Fibroblast of mammary gland (primary cell): ENCODE measurements at regions not wholly inside any gene's neighbourhood (a gene's known extent, or its start where the extent isn't known, plus 50 kb on each side); places are given as distances from the start of the nearest gene placed in this dataset.

Experiments used
- DNase-seq: peaks from one replicate; pipeline ENCODE4 v3.0.0-alpha.2; 2010; ENCODE audit warnings: low read depth
- H3K4me3 ChIP-seq: 2 replicates; pipeline ENCODE4 v1.5.1; 2011; ENCODE audit warnings: low read depth, mild to moderate bottlenecking, low read length, moderate library complexity; ENCODE audit not compliant: control insufficient read depth
- TF ChIP-seq, protein P1 (sequence below): conservative IDR thresholded peaks from 2 replicates; pipeline ENCODE4 v1.5.1; 2011; ENCODE audit warnings: low read depth, low read length, inconsistent platforms; ENCODE audit not compliant: control insufficient read depth, insufficient read depth

DNA sequence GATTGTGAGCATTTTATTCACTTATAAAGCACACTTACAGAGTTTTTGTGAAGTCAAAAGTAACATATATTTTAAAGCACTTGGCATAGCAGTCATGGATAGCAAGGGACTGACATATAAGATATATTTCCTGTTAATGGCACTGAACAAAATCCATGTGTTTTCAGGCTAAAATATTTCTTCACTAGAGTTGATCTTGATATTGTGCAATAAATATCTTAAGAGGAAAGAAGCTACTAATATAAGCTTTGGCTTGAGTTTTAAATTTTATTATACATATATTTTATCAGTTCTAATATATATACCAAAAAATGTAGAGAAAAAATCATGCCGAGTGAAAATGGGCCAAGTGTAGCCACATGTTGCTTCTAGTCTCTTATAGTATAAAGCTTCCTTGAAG is 189.7 kb upstream of the DPP10 start:
- DNase-seq: no peak
- TF ChIP-seq, protein P1, sequence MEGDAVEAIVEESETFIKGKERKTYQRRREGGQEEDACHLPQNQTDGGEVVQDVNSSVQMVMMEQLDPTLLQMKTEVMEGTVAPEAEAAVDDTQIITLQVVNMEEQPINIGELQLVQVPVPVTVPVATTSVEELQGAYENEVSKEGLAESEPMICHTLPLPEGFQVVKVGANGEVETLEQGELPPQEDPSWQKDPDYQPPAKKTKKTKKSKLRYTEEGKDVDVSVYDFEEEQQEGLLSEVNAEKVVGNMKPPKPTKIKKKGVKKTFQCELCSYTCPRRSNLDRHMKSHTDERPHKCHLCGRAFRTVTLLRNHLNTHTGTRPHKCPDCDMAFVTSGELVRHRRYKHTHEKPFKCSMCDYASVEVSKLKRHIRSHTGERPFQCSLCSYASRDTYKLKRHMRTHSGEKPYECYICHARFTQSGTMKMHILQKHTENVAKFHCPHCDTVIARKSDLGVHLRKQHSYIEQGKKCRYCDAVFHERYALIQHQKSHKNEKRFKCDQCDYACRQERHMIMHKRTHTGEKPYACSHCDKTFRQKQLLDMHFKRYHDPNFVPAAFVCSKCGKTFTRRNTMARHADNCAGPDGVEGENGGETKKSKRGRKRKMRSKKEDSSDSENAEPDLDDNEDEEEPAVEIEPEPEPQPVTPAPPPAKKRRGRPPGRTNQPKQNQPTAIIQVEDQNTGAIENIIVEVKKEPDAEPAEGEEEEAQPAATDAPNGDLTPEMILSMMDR: no peak
- no peak overlapping the region for H3K4me3 ChIP-seq

- no peak overlapping the region for H3K4me3 ChIP-seq
- TF ChIP-seq, protein P1: no peak
Observed at GRCh38 chr2:114254875-114255274, 187.6 kb upstream of the DPP10 start.

DNA sequence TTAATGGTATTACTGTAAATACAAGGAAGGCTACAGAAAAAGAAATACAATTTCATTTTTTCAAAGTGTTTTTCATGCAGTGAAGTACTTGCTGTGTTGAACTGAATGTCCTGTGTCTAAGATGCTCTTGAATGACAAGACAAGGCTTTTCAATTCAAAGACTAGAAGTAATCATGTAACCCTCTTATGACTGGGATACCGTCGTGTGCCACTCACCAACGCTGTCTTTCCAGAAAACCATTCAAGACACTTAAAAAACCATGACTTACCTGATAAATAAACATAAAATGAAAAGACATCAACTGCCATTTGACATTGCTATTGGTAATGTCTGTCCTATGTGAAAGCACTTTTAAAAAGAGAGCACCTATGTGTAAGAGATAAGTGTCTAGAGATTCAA is 183.1 kb upstream of the DPP10 start:
- H3K4me3 ChIP-seq: no peak overlapping the region
- TF ChIP-seq, protein P1: no peak
- no peak for DNase-seq

More at GRCh38 chr2:114254875-114255274, 187.6 kb upstream of the DPP10 start:
- DNase-seq: no peak

DNA sequence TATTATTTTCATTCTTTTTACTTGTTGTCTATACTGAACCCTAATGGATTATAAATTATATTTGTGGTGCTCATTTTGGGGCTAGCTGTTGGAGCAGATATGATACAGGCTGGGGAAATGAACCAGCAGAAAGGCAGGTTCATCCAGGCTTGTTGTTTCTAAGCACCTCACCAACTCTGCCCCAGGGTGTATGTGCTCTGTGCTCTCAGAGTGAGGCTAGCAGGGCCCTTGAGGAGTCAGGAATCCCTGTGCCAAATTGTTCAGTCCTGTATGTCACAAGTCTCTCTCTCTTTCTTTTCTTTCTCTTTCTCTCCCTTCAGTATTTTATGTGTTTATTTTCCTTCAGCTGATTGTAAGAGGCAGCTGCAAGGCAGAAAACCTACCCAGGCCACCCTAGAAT is 181.1 kb upstream of the DPP10 start:
- TF ChIP-seq, protein P1: no peak
- DNase-seq: no peak
- H3K4me3 ChIP-seq: no peak overlapping the region

DNA sequence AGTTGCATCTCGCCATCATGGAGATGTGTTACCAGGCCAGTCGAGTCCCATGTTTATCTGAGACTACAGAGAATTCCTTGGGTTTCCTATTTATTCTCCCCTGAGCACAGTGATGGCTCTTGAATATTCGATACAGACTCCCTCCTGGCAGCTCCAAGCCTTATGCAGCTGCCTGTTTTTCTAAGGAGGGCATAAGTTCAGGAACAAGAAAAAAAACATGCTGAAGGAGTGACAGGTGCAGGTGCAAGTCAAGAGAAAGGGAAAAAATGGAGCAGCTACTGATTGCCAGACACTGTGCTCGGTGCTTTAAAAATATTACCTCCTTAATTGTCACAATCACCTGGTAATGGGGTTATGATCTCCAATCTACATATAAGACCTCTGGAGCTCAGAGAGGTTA is 177.2 kb upstream of the DPP10 start:
- TF ChIP-seq, protein P1: no peak

GRCh38 chr2:114274957-114275356 is 167.5 kb upstream of the DPP10 start:
- no peak overlapping the region for H3K4me3 ChIP-seq
- TF ChIP-seq, protein P1: no peak
- DNase-seq: no peak

More for the DNA sequence above, 177.2 kb upstream of the DPP10 start:
- no peak overlapping the region for H3K4me3 ChIP-seq
- no peak for DNase-seq

DNA sequence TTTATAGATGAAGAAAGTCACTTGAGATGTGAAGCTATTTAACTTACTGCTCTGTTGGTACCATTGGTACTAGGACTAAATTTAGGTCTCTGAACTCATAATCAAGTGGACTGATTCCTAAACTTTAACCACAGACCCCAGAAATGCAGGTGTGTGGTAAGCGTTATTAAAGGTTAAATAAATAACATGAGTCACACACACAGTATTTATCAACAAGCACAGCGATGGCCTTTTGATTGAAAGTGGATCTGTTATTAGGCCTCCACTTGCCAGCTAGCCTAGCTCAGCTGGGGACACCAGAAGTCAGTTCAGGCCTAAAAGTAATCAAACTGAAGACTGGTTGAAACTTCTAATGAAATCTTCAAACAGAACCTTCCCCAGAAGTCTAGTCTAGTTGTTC is 161.3 kb upstream of the DPP10 start:
- DNase-seq: no peak
- TF ChIP-seq, protein P1: no peak
- H3K4me3 ChIP-seq: no peak overlapping the region
